Activated naive CD8-positive, alpha-beta T cell treated with anti-CD3 and anti-CD28 coated beads, Interleukin-2, amount 10 ng/mL, durations not matched to agents 7 days and 5 days (primary cell): ENCODE measurements at regions not wholly inside any gene's neighbourhood (a gene's known extent, or its start where the extent isn't known, plus 50 kb on each side); places are given as distances from the start of the nearest gene placed in this dataset.

Source experiments
- ATAC-seq: fragments of 150-1000 bp; cut with Tn5 transposase; one replicate; pipeline ENCODE4 v1.10.0; 2021; ENCODE audit warnings: low read depth, moderate library complexity
- POLR2A ChIA-PET: fragments of 350-600 bp; sonication (Branson Sonifier 250); formaldehyde crosslinking; loops from one replicate; lab custom pipeline; 2021; ENCODE audit warnings: antibody characterized with exemption; lab: Charles Lee
- DNase-seq: peaks from one replicate; pipeline ENCODE4 v3.0.0; 2021
- H3K27ac Mint-ChIP-seq: one replicate; pipeline ENCODE4 v1.8.0; 2022; ENCODE audit warnings: mild to moderate bottlenecking, mixed read lengths
- H3K27me3 Mint-ChIP-seq: one replicate; pipeline ENCODE4 v1.8.0; 2022; ENCODE audit warnings: mild to moderate bottlenecking, moderate library complexity, mixed read lengths
- H3K36me3 Mint-ChIP-seq: one replicate; pipeline ENCODE4 v1.8.0; 2021; ENCODE audit warnings: mild to moderate bottlenecking, mixed read lengths
- H3K4me1 Mint-ChIP-seq: one replicate; pipeline ENCODE4 v1.8.0; 2021; ENCODE audit warnings: mixed read lengths
- H3K4me3 Mint-ChIP-seq: one replicate; pipeline ENCODE4 v1.8.0; 2022; ENCODE audit warnings: mild to moderate bottlenecking, moderate library complexity, mixed read lengths
- H3K9me3 Mint-ChIP-seq: one replicate; pipeline ENCODE4 v1.8.0; 2021; ENCODE audit warnings: mixed read lengths

- Mint-ChIP-seq H3K9me3 (no peaks in the 10 kb centered on the region), H3K27ac (no peak overlapping the region), H3K4me1 (no peaks in the 10 kb centered on the region), H3K27me3 (no peaks in the 10 kb centered on the region), H3K4me3 (no peak overlapping the region), H3K36me3 (no peaks in the 10 kb centered on the region)
- ATAC-seq = no peak
- POLR2A ChIA-PET = no interaction called here
- no peak for DNase-seq
Measured at GRCh38 chr20:7452890-7453289, 487.4 kb downstream of the HAO1 start.

DNA sequence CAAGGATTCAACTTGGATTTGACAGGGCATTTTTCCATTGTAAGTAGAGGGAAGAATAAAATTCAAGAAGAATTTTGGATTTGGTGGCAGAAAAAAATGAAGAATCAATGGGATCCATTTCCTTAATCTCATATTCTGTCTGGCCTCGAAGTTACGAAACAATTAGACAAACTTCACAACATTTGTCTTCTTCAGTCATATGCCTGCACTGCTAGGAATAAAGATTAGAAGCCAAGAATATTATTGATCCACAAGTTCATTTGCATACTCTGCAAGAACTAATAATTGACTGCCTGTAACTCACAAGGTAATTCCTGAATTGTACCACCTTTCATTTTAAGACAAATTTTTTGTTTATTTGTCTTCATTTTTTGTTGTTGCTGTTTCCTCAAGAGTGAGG lies 486.2 kb downstream of the HAO1 start:
- H3K27ac Mint-ChIP-seq = no peak overlapping the region
- no peaks in the 10 kb centered on the region for H3K36me3 Mint-ChIP-seq
- no peaks in the 10 kb centered on the region for H3K9me3 Mint-ChIP-seq
- DNase-seq (no peak), ATAC-seq (no peak)
- no peaks in the 10 kb centered on the region for H3K27me3 Mint-ChIP-seq
- H3K4me3 Mint-ChIP-seq = no peak overlapping the region
- H3K4me1 Mint-ChIP-seq = no peaks in the 10 kb centered on the region
- POLR2A ChIA-PET = no interaction called here

GRCh38 chr20:7458459-7458858 lies 481.8 kb downstream of the HAO1 start:
- H3K4me1 Mint-ChIP-seq = no peaks in the 10 kb centered on the region
- no peaks in the 10 kb centered on the region for H3K36me3 Mint-ChIP-seq
- no peak overlapping the region for H3K4me3 Mint-ChIP-seq
- H3K27ac Mint-ChIP-seq = no peak overlapping the region
- DNase-seq (no peak), ATAC-seq (no peak)
- POLR2A ChIA-PET = no interaction called here
- no peaks in the 10 kb centered on the region for H3K27me3 Mint-ChIP-seq
- H3K9me3 Mint-ChIP-seq = no peaks in the 10 kb centered on the region

DNA sequence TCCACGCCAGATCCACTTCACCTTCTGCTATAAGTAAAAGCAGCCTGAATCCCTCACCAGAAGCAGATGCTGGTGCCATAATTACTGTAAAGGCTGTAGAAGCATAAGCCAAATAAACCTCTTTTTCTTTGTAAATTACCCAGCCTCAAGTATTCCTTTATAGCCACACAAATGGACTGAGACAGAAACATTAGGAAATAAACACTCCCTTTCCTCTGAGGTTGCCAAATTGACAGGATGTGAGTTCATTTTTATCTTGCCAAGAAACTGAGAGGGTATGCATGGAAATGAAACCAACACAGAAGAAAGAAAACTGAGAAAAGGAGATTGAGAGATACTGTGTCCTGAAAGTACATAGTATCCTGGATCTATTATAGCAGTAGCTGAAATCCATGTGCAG lies 481.2 kb downstream of the HAO1 start:
- no peaks in the 10 kb centered on the region for H3K9me3 Mint-ChIP-seq
- H3K27me3 Mint-ChIP-seq = no peaks in the 10 kb centered on the region
- no peak for DNase-seq
- H3K27ac Mint-ChIP-seq = no peak overlapping the region
- H3K4me1 Mint-ChIP-seq = no peaks in the 10 kb centered on the region
- POLR2A ChIA-PET = no interaction called here
- H3K4me3 Mint-ChIP-seq = no peak overlapping the region
- no peak for ATAC-seq
- no peaks in the 10 kb centered on the region for H3K36me3 Mint-ChIP-seq

DNA sequence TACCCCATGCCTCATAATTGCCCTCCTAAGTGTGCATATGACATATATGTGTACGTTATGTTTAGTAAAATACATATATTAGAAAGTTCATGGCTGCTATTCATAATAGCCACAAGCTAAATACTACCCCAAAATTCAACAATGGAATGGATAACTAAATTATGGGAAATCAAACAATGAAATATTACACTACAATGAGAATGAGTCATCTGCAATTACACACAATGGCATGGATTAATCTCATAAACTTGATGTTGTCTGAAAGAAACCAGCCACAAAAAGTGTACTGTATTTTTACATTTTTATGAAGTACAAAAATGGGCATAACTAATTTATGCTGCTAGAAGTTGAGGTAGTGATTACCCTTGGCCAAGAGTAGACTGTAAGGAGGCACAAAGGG lies 477.0 kb downstream of the HAO1 start:
- ATAC-seq = no peak
- Mint-ChIP-seq H3K4me3 (no peak overlapping the region), H3K27ac (no peak overlapping the region), H3K36me3 (no peaks in the 10 kb centered on the region), H3K27me3 (no peaks in the 10 kb centered on the region), H3K9me3 (peaks cover 1% of the 10 kb centered on the region), H3K4me1 (no peaks in the 10 kb centered on the region)
- no peak for DNase-seq
- POLR2A ChIA-PET = no interaction called here

- Mint-ChIP-seq H3K27me3 (no peaks in the 10 kb centered on the region), H3K9me3 (no peaks in the 10 kb centered on the region), H3K27ac (no peak overlapping the region), H3K4me1 (no peaks in the 10 kb centered on the region), H3K4me3 (no peak overlapping the region), H3K36me3 (no peaks in the 10 kb centered on the region)
- POLR2A ChIA-PET = no interaction called here
- ATAC-seq = no peak
- no peak for DNase-seq
Measured at GRCh38 chr20:7470912-7471311, 469.3 kb downstream of the HAO1 start.

GRCh38 chr20:7490288-7490687 lies 450.0 kb downstream of the HAO1 start:
- POLR2A ChIA-PET = no interaction called here
- no peak for DNase-seq
- peaks cover 7% of the 10 kb centered on the region for H3K9me3 Mint-ChIP-seq
- no peaks in the 10 kb centered on the region for H3K4me1 Mint-ChIP-seq
- H3K4me3 Mint-ChIP-seq = no peak overlapping the region
- H3K36me3 Mint-ChIP-seq = no peaks in the 10 kb centered on the region
- ATAC-seq = no peak
- H3K27me3 Mint-ChIP-seq = no peaks in the 10 kb centered on the region
- no peak overlapping the region for H3K27ac Mint-ChIP-seq

GRCh38 chr20:7492257-7492656 lies 448.0 kb downstream of the HAO1 start:
- H3K27ac Mint-ChIP-seq = no peak overlapping the region
- ATAC-seq = no peak
- H3K4me1 Mint-ChIP-seq = no peaks in the 10 kb centered on the region
- POLR2A ChIA-PET = no interaction called here
- H3K9me3 Mint-ChIP-seq = peaks cover 7% of the 10 kb centered on the region
- H3K27me3 Mint-ChIP-seq = no peaks in the 10 kb centered on the region
- H3K4me3 Mint-ChIP-seq = no peak overlapping the region
- H3K36me3 Mint-ChIP-seq = no peaks in the 10 kb centered on the region
- no peak for DNase-seq

DNA sequence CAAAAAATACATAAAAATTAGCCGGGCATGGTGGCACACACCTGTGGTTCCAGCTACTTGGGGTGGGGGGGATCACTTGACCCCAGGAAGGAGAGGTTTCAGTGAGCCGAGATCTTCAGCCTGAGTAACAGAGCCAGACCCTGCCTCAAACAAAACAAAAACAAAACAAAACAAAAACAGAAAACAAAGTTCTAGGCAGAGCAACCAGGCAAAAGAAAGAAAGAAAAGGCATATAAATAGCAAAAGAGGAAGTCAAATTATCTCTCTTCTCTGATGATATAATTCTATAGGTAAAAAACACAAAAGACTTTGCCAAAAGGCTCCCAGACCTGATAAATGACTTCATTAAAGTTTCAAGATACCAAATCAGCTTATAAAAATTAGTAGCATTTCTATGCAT lies 446.9 kb downstream of the HAO1 start:
- POLR2A ChIA-PET = no interaction called here
- Mint-ChIP-seq H3K4me1 (no peaks in the 10 kb centered on the region), H3K9me3 (peaks cover 7% of the 10 kb centered on the region), H3K27ac (no peak overlapping the region), H3K36me3 (no peaks in the 10 kb centered on the region), H3K4me3 (no peak overlapping the region), H3K27me3 (no peaks in the 10 kb centered on the region)
- no peak for DNase-seq
- no peak for ATAC-seq

- POLR2A ChIA-PET = no interaction called here
- ATAC-seq (no peak), DNase-seq (no peak)
- H3K9me3 Mint-ChIP-seq = peaks cover 6% of the 10 kb centered on the region
- H3K27me3 Mint-ChIP-seq = no peaks in the 10 kb centered on the region
- H3K4me1 Mint-ChIP-seq = no peaks in the 10 kb centered on the region
- H3K36me3 Mint-ChIP-seq = no peaks in the 10 kb centered on the region
- no peak overlapping the region for H3K4me3 Mint-ChIP-seq
- H3K27ac Mint-ChIP-seq = no peak overlapping the region
Measured at GRCh38 chr20:7496394-7496991, 443.8 kb downstream of the HAO1 start.

GRCh38 chr20:7497985-7498384 lies 442.3 kb downstream of the HAO1 start:
- Mint-ChIP-seq H3K27ac (no peak overlapping the region), H3K4me1 (no peaks in the 10 kb centered on the region), H3K9me3 (peaks cover 6% of the 10 kb centered on the region), H3K4me3 (no peak overlapping the region), H3K36me3 (no peaks in the 10 kb centered on the region), H3K27me3 (no peaks in the 10 kb centered on the region)
- POLR2A ChIA-PET = no interaction called here
- DNase-seq (no peak), ATAC-seq (no peak)

- POLR2A ChIA-PET = no interaction called here
- no peaks in the 10 kb centered on the region for H3K36me3 Mint-ChIP-seq
- H3K27me3 Mint-ChIP-seq = no peaks in the 10 kb centered on the region
- DNase-seq = no peak
- H3K9me3 Mint-ChIP-seq = peaks cover 8% of the 10 kb centered on the region
- no peak overlapping the region for H3K4me3 Mint-ChIP-seq
- H3K4me1 Mint-ChIP-seq = no peaks in the 10 kb centered on the region
- no peak for ATAC-seq
- H3K27ac Mint-ChIP-seq = no peak overlapping the region
Measured at GRCh38 chr20:7499201-7499600, 441.1 kb downstream of the HAO1 start.

GRCh38 chr20:7500231-7500663 lies 440.0 kb downstream of the HAO1 start:
- no peaks in the 10 kb centered on the region for H3K36me3 Mint-ChIP-seq
- no peaks in the 10 kb centered on the region for H3K4me1 Mint-ChIP-seq
- DNase-seq (no peak), ATAC-seq (no peak)
- H3K9me3 Mint-ChIP-seq = peaks cover 2% of the 10 kb centered on the region
- POLR2A ChIA-PET = no interaction called here
- no peak overlapping the region for H3K4me3 Mint-ChIP-seq
- no peaks in the 10 kb centered on the region for H3K27me3 Mint-ChIP-seq
- no peak overlapping the region for H3K27ac Mint-ChIP-seq

- Mint-ChIP-seq H3K27me3 (no peaks in the 10 kb centered on the region), H3K36me3 (no peaks in the 10 kb centered on the region), H3K4me3 (no peak overlapping the region), H3K27ac (no peak overlapping the region), H3K4me1 (no peaks in the 10 kb centered on the region), H3K9me3 (peaks cover 2% of the 10 kb centered on the region)
- ATAC-seq = no peak
- DNase-seq = no peak
- POLR2A ChIA-PET = no interaction called here
Measured at GRCh38 chr20:7503501-7503900, 436.8 kb downstream of the HAO1 start.
